Vagina (tissue), 2 donors: ENCODE measurements at regions not wholly inside any gene's neighbourhood (a gene's known extent, or its start where the extent isn't known, plus 50 kb on each side); places are given as distances from the start of the nearest gene placed in this dataset.

Source experiments
- POLR2A ChIP-seq, 2 donors: fragments of 450-650 bp; IDR thresholded peaks; one replicate each; pipeline ENCODE4 v1.6.1; 2017; ENCODE audit warnings: antibody characterized with exemption in 2 of 2, mild to moderate bottlenecking in 2 of 2, moderate library complexity in 2 of 2
- POLR2AphosphoS5 ChIP-seq, 2 donors: sonication (generic); formaldehyde crosslinking; IDR thresholded peaks; one replicate each; pipeline ENCODE4 v1.9.0; 2017; ENCODE audit warnings: antibody characterized with exemption in 2 of 2, mild to moderate bottlenecking in 2 of 2, low read depth in 1 of 2; ENCODE audit not compliant: insufficient read depth in 1 of 2
- TF ChIP-seq, protein P1 (sequence below), 3 experiments: fragments of 450-650 bp in 2 of 3; fragments of 200-600 bp in 1 of 3; sonication (generic) in 1 of 3; IDR thresholded peaks; one replicate each; pipeline ENCODE4 v1.5.1; 2017 to 2019; ENCODE audit warnings: antibody characterized with exemption in 3 of 3, mild to moderate bottlenecking in 2 of 3, moderate library complexity in 2 of 3

DNA sequence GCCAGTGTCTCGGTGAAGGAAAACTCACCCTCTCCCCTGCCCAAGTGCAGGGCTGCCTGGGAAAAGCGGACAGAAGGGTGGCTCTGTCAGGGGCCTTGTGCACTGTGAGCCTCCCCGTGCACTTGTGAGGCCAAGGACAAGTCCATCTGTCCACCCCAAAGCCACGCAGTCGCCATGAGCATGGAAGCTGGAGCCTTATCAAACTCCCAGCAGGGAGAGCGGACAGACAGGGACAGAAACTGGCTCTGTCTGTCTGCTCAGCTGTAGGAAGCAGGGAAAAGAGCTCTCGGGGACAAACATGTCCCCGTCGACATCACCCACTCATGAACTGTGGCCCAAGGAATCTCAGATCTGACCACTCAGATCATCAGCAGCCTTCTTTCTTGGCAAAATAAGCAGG is 1385.4 kb downstream of the TBC1D22A start:
- TF ChIP-seq POLR2AphosphoS5 (IDR thresholded peaks at IDR 0.05; ENCODE audit: insufficient read depth in 1 of 2, low read depth in 1 of 2) (no peak), POLR2A (IDR thresholded peaks at IDR 0.05) (no peak)
- TF ChIP-seq, protein P1, sequence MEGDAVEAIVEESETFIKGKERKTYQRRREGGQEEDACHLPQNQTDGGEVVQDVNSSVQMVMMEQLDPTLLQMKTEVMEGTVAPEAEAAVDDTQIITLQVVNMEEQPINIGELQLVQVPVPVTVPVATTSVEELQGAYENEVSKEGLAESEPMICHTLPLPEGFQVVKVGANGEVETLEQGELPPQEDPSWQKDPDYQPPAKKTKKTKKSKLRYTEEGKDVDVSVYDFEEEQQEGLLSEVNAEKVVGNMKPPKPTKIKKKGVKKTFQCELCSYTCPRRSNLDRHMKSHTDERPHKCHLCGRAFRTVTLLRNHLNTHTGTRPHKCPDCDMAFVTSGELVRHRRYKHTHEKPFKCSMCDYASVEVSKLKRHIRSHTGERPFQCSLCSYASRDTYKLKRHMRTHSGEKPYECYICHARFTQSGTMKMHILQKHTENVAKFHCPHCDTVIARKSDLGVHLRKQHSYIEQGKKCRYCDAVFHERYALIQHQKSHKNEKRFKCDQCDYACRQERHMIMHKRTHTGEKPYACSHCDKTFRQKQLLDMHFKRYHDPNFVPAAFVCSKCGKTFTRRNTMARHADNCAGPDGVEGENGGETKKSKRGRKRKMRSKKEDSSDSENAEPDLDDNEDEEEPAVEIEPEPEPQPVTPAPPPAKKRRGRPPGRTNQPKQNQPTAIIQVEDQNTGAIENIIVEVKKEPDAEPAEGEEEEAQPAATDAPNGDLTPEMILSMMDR (IDR thresholded peaks at IDR 0.05), result no peak
